ENCODE measurements at regions not wholly inside any gene's neighbourhood (a gene's known extent, or its start where the extent isn't known, plus 50 kb on each side); places are given as distances from the start of the nearest gene placed in this dataset.

GRCh38 chr14:71395636-71396035, 488.4 kb downstream of the PCNX1 start:
- no peak for TF ChIP-seq EZH2phosphoT487 (conservative IDR thresholded peaks at IDR 0.05; ENCODE audit: low read length)
- no peak for TF ChIP-seq CTCF (IDR thresholded peaks at IDR 0.05; ENCODE audit: insufficient read depth, low read length, poor library complexity, severe bottlenecking)
- Histone ChIP-seq H3K4me3 (ENCODE audit: insufficient read depth, low read length, poor library complexity, severe bottlenecking) (no peak overlapping the region), H2AFZ (ENCODE audit: low read depth, low read length, severe bottlenecking) (no peak overlapping the region), H3K36me3 (ENCODE audit: low read length) (no peaks in the 10 kb centered on the region), H3K79me2 (ENCODE audit: insufficient read depth, low read length) (peaks cover 8% of the 10 kb centered on the region; the same call in 1 of the 2 replicates), H3K27me3 (ENCODE audit: low read length) (no peaks in the 10 kb centered on the region), H3K9me2 (replicated peaks; ENCODE audit: insufficient read depth, low read length) (no peaks in the 10 kb centered on the region), H3K9ac (ENCODE audit: low read length) (no peak overlapping the region), H3K9me3 (ENCODE audit: insufficient read depth, low read length) (no peaks in the 10 kb centered on the region), H3K27ac (ENCODE audit: low read depth, low read length) (no peak overlapping the region), H3K4me2 (ENCODE audit: low read depth, low read length, poor library complexity, severe bottlenecking) (no peak overlapping the region), H3F3A (ENCODE audit: insufficient read depth) (no peaks in the 10 kb centered on the region), H4K20me1 (ENCODE audit: low read depth, low read length) (peaks cover 10% of the 10 kb centered on the region; the same call in 1 of the 2 replicates)

GRCh38 chr14:71396050-71396677, 488.9 kb downstream of the PCNX1 start:
- Histone ChIP-seq H3K4me2 (ENCODE audit: low read depth, low read length, poor library complexity, severe bottlenecking) (no peak overlapping the region), H4K20me1 (ENCODE audit: low read depth, low read length) (peaks cover 10% of the 10 kb centered on the region; the same call in 1 of the 2 replicates), H2AFZ (ENCODE audit: low read depth, low read length, severe bottlenecking) (no peak overlapping the region), H3K27ac (ENCODE audit: low read depth, low read length) (no peak overlapping the region), H3K9me2 (replicated peaks; ENCODE audit: insufficient read depth, low read length) (no peaks in the 10 kb centered on the region), H3K79me2 (ENCODE audit: insufficient read depth, low read length) (peaks cover 12% of the 10 kb centered on the region; the same call in 1 of the 2 replicates), H3K27me3 (ENCODE audit: low read length) (no peaks in the 10 kb centered on the region), H3K9ac (ENCODE audit: low read length) (no peak overlapping the region), H3K36me3 (ENCODE audit: low read length) (no peaks in the 10 kb centered on the region), H3K9me3 (ENCODE audit: insufficient read depth, low read length) (no peaks in the 10 kb centered on the region), H3K4me3 (ENCODE audit: insufficient read depth, low read length, poor library complexity, severe bottlenecking) (no peak overlapping the region), H3F3A (ENCODE audit: insufficient read depth) (no peaks in the 10 kb centered on the region)
- TF ChIP-seq EZH2phosphoT487 (conservative IDR thresholded peaks at IDR 0.05; ENCODE audit: low read length) (no peak), CTCF (IDR thresholded peaks at IDR 0.05; ENCODE audit: insufficient read depth, low read length, poor library complexity, severe bottlenecking) (no peak)

GRCh38 chr14:71397371-71397770, 490.1 kb downstream of the PCNX1 start:
- Histone ChIP-seq H3F3A (ENCODE audit: insufficient read depth) (no peaks in the 10 kb centered on the region), H3K36me3 (ENCODE audit: low read length) (no peaks in the 10 kb centered on the region), H3K4me2 (ENCODE audit: low read depth, low read length, poor library complexity, severe bottlenecking) (no peak overlapping the region), H3K27me3 (ENCODE audit: low read length) (no peaks in the 10 kb centered on the region), H3K4me3 (ENCODE audit: insufficient read depth, low read length, poor library complexity, severe bottlenecking) (no peak overlapping the region), H3K9me3 (ENCODE audit: insufficient read depth, low read length) (no peaks in the 10 kb centered on the region), H3K27ac (ENCODE audit: low read depth, low read length) (no peak overlapping the region), H3K9ac (ENCODE audit: low read length) (no peak overlapping the region), H2AFZ (ENCODE audit: low read depth, low read length, severe bottlenecking) (no peak overlapping the region), H3K9me2 (replicated peaks; ENCODE audit: insufficient read depth, low read length) (no peaks in the 10 kb centered on the region), H3K79me2 (ENCODE audit: insufficient read depth, low read length) (peaks cover 18% of the 10 kb centered on the region; the same call in 1 of the 2 replicates), H4K20me1 (ENCODE audit: low read depth, low read length) (peaks cover 10% of the 10 kb centered on the region; the same call in 1 of the 2 replicates)
- TF ChIP-seq CTCF (IDR thresholded peaks at IDR 0.05; ENCODE audit: insufficient read depth, low read length, poor library complexity, severe bottlenecking) = no peak
- no peak for TF ChIP-seq EZH2phosphoT487 (conservative IDR thresholded peaks at IDR 0.05; ENCODE audit: low read length)

Data from SU-DHL-6 (cell line).